ENCODE measurements at regions not wholly inside any gene's neighbourhood (a gene's known extent, or its start where the extent isn't known, plus 50 kb on each side); places are given as distances from the start of the nearest gene placed in this dataset.

DNA sequence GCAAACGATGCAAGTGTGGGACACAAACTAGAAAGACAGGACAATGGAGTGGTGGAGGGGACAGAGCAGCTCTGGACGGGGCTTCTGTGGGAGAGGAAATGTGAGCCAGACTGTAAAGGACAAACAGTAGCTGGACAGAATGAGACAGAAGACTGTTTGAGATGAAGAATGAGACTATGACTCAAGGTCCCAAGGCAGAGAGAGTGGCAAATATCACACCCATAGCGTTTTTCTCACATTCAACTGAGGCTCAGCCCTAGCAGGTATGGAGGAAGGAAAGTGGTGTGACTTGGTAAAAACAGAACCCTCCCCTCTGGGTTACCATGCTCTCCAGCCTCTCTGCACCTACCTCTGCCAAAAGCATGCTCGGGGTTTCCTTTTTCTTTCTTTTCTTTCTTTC lies 96.5 kb downstream of the RPL27A start:
- TF ChIP-seq CTCF (IDR thresholded peaks at IDR 0.05; ENCODE audit: low read length): no peak
- no peak for TF ChIP-seq EZH2phosphoT487 (IDR thresholded peaks at IDR 0.05; ENCODE audit: low read length)
- no peak for TF ChIP-seq EZH2 (optimal IDR thresholded peaks at IDR 0.05; ENCODE audit: low read depth, low read length)
